GM18867 (cell line): ENCODE measurements at regions not wholly inside any gene's neighbourhood (a gene's known extent, or its start where the extent isn't known, plus 50 kb on each side); places are given as distances from the start of the nearest gene placed in this dataset.

ENCODE experiments used
- ATAC-seq: cut with Tn5 transposase; IDR thresholded peaks from one replicate; pipeline ENCODE4 v1.9.1; 2021; ENCODE audit warnings: mild to moderate bottlenecking, moderate library complexity; ENCODE audit not compliant: unreplicated experiment

GRCh38 chr6:170163405-170164170, 127.3 kb downstream of the DLL1 start:
- no peak for ATAC-seq

GRCh38 chr6:170162775-170163404, 128.0 kb downstream of the DLL1 start:
- no peak for ATAC-seq

GRCh38 chr6:170162011-170162774, 128.7 kb downstream of the DLL1 start:
- no peak for ATAC-seq

- ATAC-seq: no peak
Observed at GRCh38 chr6:170160628-170161611, 130.0 kb downstream of the DLL1 start.

- ATAC-seq: no peak
Observed at GRCh38 chr6:170160031-170160627, 130.7 kb downstream of the DLL1 start.

- ATAC-seq: no peak
Observed at GRCh38 chr6:170159022-170159965, 131.6 kb downstream of the DLL1 start.

- ATAC-seq: no peak
Observed at GRCh38 chr6:170158296-170159021, 132.4 kb downstream of the DLL1 start.

- no peak for ATAC-seq
Observed at GRCh38 chr6:170157567-170158218, 133.2 kb downstream of the DLL1 start.

- ATAC-seq: no peak
Observed at GRCh38 chr6:170156448-170157375, 134.2 kb downstream of the DLL1 start.

- no peak for ATAC-seq
Observed at GRCh38 chr6:170155464-170156196, 135.2 kb downstream of the DLL1 start.

GRCh38 chr6:170153436-170154319, 137.2 kb downstream of the DLL1 start:
- ATAC-seq: no peak

GRCh38 chr6:170152989-170153388, 137.9 kb downstream of the DLL1 start:
- ATAC-seq: no peak

GRCh38 chr6:170152124-170152926, 138.6 kb downstream of the DLL1 start:
- ATAC-seq: no peak

GRCh38 chr6:170151804-170152123, 139.1 kb downstream of the DLL1 start:
- no peak for ATAC-seq
